ENCODE measurements at regions not wholly inside any gene's neighbourhood (a gene's known extent, or its start where the extent isn't known, plus 50 kb on each side); places are given as distances from the start of the nearest gene placed in this dataset.

GRCh38 chr2:136404176-136404575 lies 286.2 kb upstream of the CXCR4 start:
- H3K27me3 ChIP-seq (ENCODE audit: insufficient read depth, low read depth) = peaks cover 64% of the 10 kb centered on the region
- CTCF ChIA-PET = no interaction called here

GRCh38 chr2:136402281-136402680 lies 284.3 kb upstream of the CXCR4 start:
- CTCF ChIA-PET = no interaction called here

More at GRCh38 chr2:136404176-136404575, 286.2 kb upstream of the CXCR4 start:
- Histone ChIP-seq H3K4me3 (no peak overlapping the region), H3K79me2 (ENCODE audit: low read depth) (no peaks in the 10 kb centered on the region), H3K9me2 (ENCODE audit: insufficient read depth) (no peaks in the 10 kb centered on the region), H4K20me1 (ENCODE audit: insufficient read depth) (no peaks in the 10 kb centered on the region), H3F3A (ENCODE audit: insufficient read depth, low read depth) (peaks cover 10% of the 10 kb centered on the region; the same call in 1 of the 2 replicates), H3K4me1 (replicated peaks; ENCODE audit: insufficient read depth) (0 out of 2 replicates have a peak, but pooled peaks cover 6% of the 10 kb centered on the region), H2AFZ (no peak overlapping the region), H3K4me2 (no peak overlapping the region), H3K36me3 (ENCODE audit: low read depth) (no peaks in the 10 kb centered on the region), H3K9me3 (ENCODE audit: insufficient read depth, low read depth) (no peaks in the 10 kb centered on the region), H3K27ac (no peak overlapping the region)
- POLR2A ChIA-PET (ENCODE audit: unreplicated experiment) = no interaction called here
- no TSS peak for BruUV-seq (replicated peaks)
- intact Hi-C loops (cut with micrococcal nuclease; ENCODE audit: unreplicated experiment) = no loop called here
- DNase-seq = no peak
- TF ChIP-seq CTCF (conservative IDR thresholded peaks at IDR 0.05) (no peak), EZH2 (IDR thresholded peaks at IDR 0.05; ENCODE audit: low read depth) (no peak)

GRCh38 chr2:136399667-136400289 lies 281.8 kb upstream of the CXCR4 start:
- Histone ChIP-seq H3K36me3 (ENCODE audit: low read depth) (no peaks in the 10 kb centered on the region), H3K4me2 (peak overlapping the region; percentile 3; the same call in 1 of the 2 replicates), H2AFZ (no peak overlapping the region), H3K9me2 (ENCODE audit: insufficient read depth) (no peaks in the 10 kb centered on the region), H3K27me3 (ENCODE audit: insufficient read depth, low read depth) (peaks cover 28% of the 10 kb centered on the region), H3K79me2 (ENCODE audit: low read depth) (no peaks in the 10 kb centered on the region), H4K20me1 (ENCODE audit: insufficient read depth) (no peaks in the 10 kb centered on the region), H3K27ac (no peak overlapping the region), H3K9me3 (ENCODE audit: insufficient read depth, low read depth) (no peaks in the 10 kb centered on the region), H3K4me3 (no peak overlapping the region), H3F3A (ENCODE audit: insufficient read depth, low read depth) (peaks cover 10% of the 10 kb centered on the region; the same call in 1 of the 2 replicates), H3K4me1 (replicated peaks; ENCODE audit: insufficient read depth) (0 out of 2 replicates have a peak, but pooled peaks cover 6% of the 10 kb centered on the region)
- peak in 1 of 2 experiments; percentile 43 for DNase-seq
- CTCF ChIA-PET = no interaction called here
- POLR2A ChIA-PET (ENCODE audit: unreplicated experiment) = no interaction called here
- TF ChIP-seq CTCF (conservative IDR thresholded peaks at IDR 0.05) = no peak
- TF ChIP-seq EZH2 (IDR thresholded peaks at IDR 0.05; ENCODE audit: low read depth) = no peak
- intact Hi-C loops (cut with micrococcal nuclease; ENCODE audit: unreplicated experiment) = no loop called here
- BruUV-seq (replicated peaks) = no TSS peak

More at GRCh38 chr2:136402281-136402680, 284.3 kb upstream of the CXCR4 start:
- no peak overlapping the region for H3K27ac ChIP-seq
- TF ChIP-seq CTCF (conservative IDR thresholded peaks at IDR 0.05) (no peak), EZH2 (IDR thresholded peaks at IDR 0.05; ENCODE audit: low read depth) (no peak)
- H3K4me3 ChIP-seq = no peak overlapping the region
- POLR2A ChIA-PET (ENCODE audit: unreplicated experiment) = no interaction called here
- H3K27me3 ChIP-seq (ENCODE audit: insufficient read depth, low read depth) = peaks cover 47% of the 10 kb centered on the region
- no peaks in the 10 kb centered on the region for H3K9me2 ChIP-seq (ENCODE audit: insufficient read depth)
- peaks cover 10% of the 10 kb centered on the region; the same call in 1 of the 2 replicates for H3F3A ChIP-seq (ENCODE audit: insufficient read depth, low read depth)
- H3K9me3 ChIP-seq (ENCODE audit: insufficient read depth, low read depth) = no peaks in the 10 kb centered on the region
- BruUV-seq (replicated peaks) = no TSS peak
- H2AFZ ChIP-seq = no peak overlapping the region
- no peak for DNase-seq
- no peaks in the 10 kb centered on the region for H3K36me3 ChIP-seq (ENCODE audit: low read depth)
- H3K79me2 ChIP-seq (ENCODE audit: low read depth) = no peaks in the 10 kb centered on the region
- no peak overlapping the region for H3K4me2 ChIP-seq
- 0 out of 2 replicates have a peak, but pooled peaks cover 6% of the 10 kb centered on the region for H3K4me1 ChIP-seq (replicated peaks; ENCODE audit: insufficient read depth)
- intact Hi-C loops (cut with micrococcal nuclease; ENCODE audit: unreplicated experiment) = no loop called here
- H4K20me1 ChIP-seq (ENCODE audit: insufficient read depth) = no peaks in the 10 kb centered on the region
